Stimulated activated CD4-positive, alpha-beta T cell treated with anti-CD3 and anti-CD28 coated beads, Interleukin-4, amount 100 ng/mL, for 1 hour (primary cell): ENCODE measurements at regions not wholly inside any gene's neighbourhood (a gene's known extent, or its start where the extent isn't known, plus 50 kb on each side); places are given as distances from the start of the nearest gene placed in this dataset.

Experiments
- DNase-seq: peaks from one replicate; pipeline ENCODE4 v3.0.0-alpha.2; 2020

- no peak for DNase-seq
These were observed 58.5 kb downstream of the PSMG1 start for GRCh38 chr21:39124681-39125251.

- DNase-seq: no peak
These were observed 59.9 kb downstream of the PSMG1 start for GRCh38 chr21:39123375-39123774.

- DNase-seq: no peak
These were observed 61.5 kb downstream of the PSMG1 start for GRCh38 chr21:39121600-39122355.

- DNase-seq: no peak
These were observed 62.2 kb downstream of the PSMG1 start for GRCh38 chr21:39120876-39121599.

- DNase-seq: no peak
These were observed 63.4 kb downstream of the PSMG1 start for GRCh38 chr21:39119891-39120290.

- DNase-seq: no peak
These were observed 64.5 kb downstream of the PSMG1 start for GRCh38 chr21:39118604-39119215.

- DNase-seq: no peak
These were observed 65.2 kb downstream of the PSMG1 start for GRCh38 chr21:39118061-39118460.

GRCh38 chr21:39117440-39117970, 65.7 kb downstream of the PSMG1 start:
- DNase-seq: no peak

GRCh38 chr21:39116761-39117439, 66.4 kb downstream of the PSMG1 start:
- DNase-seq: no peak

GRCh38 chr21:39115576-39116235, 67.5 kb downstream of the PSMG1 start:
- no peak for DNase-seq

- no peak for DNase-seq
These were observed 68.2 kb downstream of the PSMG1 start for GRCh38 chr21:39114871-39115575.

- no peak for DNase-seq
These were observed 71.2 kb downstream of the PSMG1 start for GRCh38 chr21:39111931-39112550.

- DNase-seq: no peak
These were observed 72.8 kb downstream of the PSMG1 start for GRCh38 chr21:39110431-39110830.

- no peak for DNase-seq
These were observed 73.5 kb downstream of the PSMG1 start for GRCh38 chr21:39109596-39110210.

- DNase-seq: no peak
These were observed 74.1 kb downstream of the PSMG1 start for GRCh38 chr21:39109163-39109530.

GRCh38 chr21:39108291-39109162, 74.7 kb downstream of the PSMG1 start:
- DNase-seq: no peak

GRCh38 chr21:39107739-39108138, 75.5 kb downstream of the PSMG1 start:
- DNase-seq: no peak

- DNase-seq: no peak
These were observed 76.3 kb downstream of the PSMG1 start for GRCh38 chr21:39106881-39107462.

- DNase-seq: no peak
These were observed 77.4 kb downstream of the PSMG1 start for GRCh38 chr21:39105836-39106235.
